SK-N-SH (cell line): ENCODE measurements at regions not wholly inside any gene's neighbourhood (a gene's known extent, or its start where the extent isn't known, plus 50 kb on each side); places are given as distances from the start of the nearest gene placed in this dataset.

ENCODE experiments used
- CTCF ChIA-PET: fragments of 300-600, 350-600 bp; formaldehyde crosslinking; extraction: SDS; loops from one replicate; lab custom pipeline; 2021; lab: Yijun Ruan, JAX
- POLR2A ChIA-PET: fragments of 350-600 bp; sonication (Branson Sonifier 250); formaldehyde crosslinking; extraction: SDS; loops from one replicate; lab custom pipeline; 2020; ENCODE audit warnings: antibody characterized with exemption, inconsistent platforms; lab: Yijun Ruan, JAX
- DNase-seq: peaks from one replicate; pipeline ENCODE4 v3.0.0; 2012
- H2AFZ ChIP-seq: fragments of 200-600 bp; sonication (generic); 2 replicates; pipeline ENCODE4 v1.8.1; 2016; ENCODE audit warnings: antibody characterized with exemption, mild to moderate bottlenecking, low read depth
- H3F3A ChIP-seq: fragments of 200-600 bp; sonication (generic); replicated peaks from 2 replicates; pipeline ENCODE3; 2016; ENCODE audit warnings: antibody characterized with exemption, mild to moderate bottlenecking; ENCODE audit not compliant: insufficient read depth
- H3K27ac ChIP-seq, 2 experiments: fragments of 200-500 bp in 1 of 2; fragments of 200-600 bp in 1 of 2; sonication (Bioruptor generic) in 1 of 2; sonication (generic), shearing (Covaris generic) in 1 of 2; 2 replicates each; pipeline versions ENCODE4 v1.5.1 to v1.6.1; 2014 to 2016; ENCODE audit warnings: low read depth in 2 of 2, inconsistent platforms in 1 of 2, low read length in 1 of 2, mild to moderate bottlenecking in 1 of 2, mixed read lengths in 1 of 2
- H3K27me3 ChIP-seq: fragments of 200-600 bp; sonication (generic), shearing (Covaris generic); 2 replicates; pipeline ENCODE4 v1.6.1; 2016; ENCODE audit warnings: mixed run types; ENCODE audit not compliant: insufficient read depth
- H3K36me3 ChIP-seq, 2 experiments: fragments of 200-500 bp in 1 of 2; fragments of 200-600 bp in 1 of 2; sonication (Bioruptor generic) in 1 of 2; sonication (generic) in 1 of 2; replicated peaks in 1 of 2; 2 replicates each; pipeline versions ENCODE3 to v1.5.1; 2014 to 2016; ENCODE audit warnings: low read length in 1 of 2, mild to moderate bottlenecking in 1 of 2; ENCODE audit not compliant: insufficient read depth in 2 of 2, control insufficient read depth in 1 of 2
- H3K4me1 ChIP-seq, 2 experiments: fragments of 200-500 bp in 1 of 2; fragments of 200-600 bp in 1 of 2; sonication (Bioruptor generic) in 1 of 2; sonication (generic), shearing (Covaris generic) in 1 of 2; 2 replicates each; pipeline versions ENCODE4 v1.5.1 to v1.6.1; 2014 to 2016; ENCODE audit warnings: low read depth in 1 of 2, low read length in 1 of 2, mixed run types in 1 of 2; ENCODE audit not compliant: insufficient read depth in 2 of 2, control insufficient read depth in 1 of 2
- H3K4me2 ChIP-seq: fragments of 200-600 bp; sonication (generic), shearing (Covaris generic); 2 replicates; pipeline ENCODE4 v1.6.1; 2017; ENCODE audit warnings: mixed run types
- H3K4me3 ChIP-seq, 2 experiments: fragments of 200-500 bp in 1 of 2; fragments of 200-600 bp in 1 of 2; sonication (Bioruptor generic) in 1 of 2; sonication (generic), shearing (Covaris generic) in 1 of 2; 2 replicates each; pipeline versions ENCODE4 v1.5.1 to v1.8.1; 2014 to 2016; ENCODE audit warnings: low read depth in 2 of 2, inconsistent platforms in 1 of 2, low read length in 1 of 2, mild to moderate bottlenecking in 1 of 2, mixed read lengths in 1 of 2, moderate library complexity in 1 of 2
- H3K79me2 ChIP-seq: fragments of 200-600 bp; sonication (generic); 2 replicates; pipeline ENCODE4 v1.8.1; 2017; ENCODE audit warnings: mild to moderate bottlenecking; ENCODE audit not compliant: insufficient read depth
- H3K9ac ChIP-seq: fragments of 200-600 bp; sonication (generic); 2 replicates; pipeline ENCODE4 v1.6.1; 2017; ENCODE audit warnings: mixed run types
- H3K9me2 ChIP-seq: fragments of 200-600 bp; sonication (generic); 2 replicates; pipeline ENCODE4 v1.6.1; 2017; ENCODE audit warnings: mixed run types
- H3K9me3 ChIP-seq: fragments of 200-600 bp; sonication (generic); 2 replicates; pipeline ENCODE4 v1.6.1; 2017; ENCODE audit warnings: mixed run types, mild to moderate bottlenecking, moderate library complexity
- H4K20me1 ChIP-seq: fragments of 200-600 bp; sonication (generic); 2 replicates; pipeline ENCODE4 v1.6.1; 2017; ENCODE audit warnings: mild to moderate bottlenecking, mixed run types; ENCODE audit not compliant: insufficient read depth
- EZH2phosphoT487 ChIP-seq: fragments of 200-600 bp; sonication (generic); IDR thresholded peaks from 2 replicates; pipeline ENCODE4 v1.6.1; 2017; ENCODE audit warnings: low read depth, mixed run types, mild to moderate bottlenecking, antibody characterized with exemption, moderate library complexity, borderline replicate concordance
- FOXJ3 ChIP-seq: sonication (generic); formaldehyde crosslinking; IDR thresholded peaks from 2 replicates; pipeline ENCODE4 v1.5.1; 2020; ENCODE audit warnings: mild to moderate bottlenecking, missing genetic modification reagents
- FOXM1 ChIP-seq: IDR thresholded peaks from 2 replicates; pipeline ENCODE4 v1.4.0; 2012; ENCODE audit warnings: low read depth, mild to moderate bottlenecking
- GABPA ChIP-seq: IDR thresholded peaks from 2 replicates; pipeline ENCODE4 v1.4.0; 2012; ENCODE audit warnings: low read depth, mild to moderate bottlenecking
- JUND ChIP-seq: IDR thresholded peaks from 2 replicates; pipeline ENCODE4 v1.4.0; 2012
- MAX ChIP-seq: IDR thresholded peaks from 2 replicates; pipeline ENCODE4 v1.4.0; 2012; ENCODE audit warnings: low read depth
- MEF2A ChIP-seq: IDR thresholded peaks from 2 replicates; pipeline ENCODE4 v1.4.0; 2012; ENCODE audit warnings: low read depth, borderline replicate concordance
- MXI1 ChIP-seq: IDR thresholded peaks from 2 replicates; pipeline ENCODE4 v1.6.1; 2012; ENCODE audit warnings: mild to moderate bottlenecking, low read depth, low read length, improper control_type of control experiment
- NRF1 ChIP-seq: IDR thresholded peaks from 2 replicates; pipeline ENCODE4 v1.6.1; 2012; ENCODE audit warnings: low read depth, mild to moderate bottlenecking, low read length
- POLR2AphosphoS5 ChIP-seq: IDR thresholded peaks from 2 replicates; pipeline ENCODE4 v1.6.1; 2012; ENCODE audit warnings: low read depth, low read length
- REST ChIP-seq: IDR thresholded peaks from 2 replicates; pipeline ENCODE4 v1.6.1; 2012; ENCODE audit warnings: mild to moderate bottlenecking, low read depth, low read length, moderate library complexity
- RFX5 ChIP-seq: IDR thresholded peaks from 2 replicates; pipeline ENCODE4 v1.6.1; 2012; ENCODE audit warnings: mild to moderate bottlenecking, improper control_type of control experiment, low read length
- SIN3A ChIP-seq: IDR thresholded peaks from 2 replicates; pipeline ENCODE4 v1.6.1; 2012; ENCODE audit warnings: low read depth, mild to moderate bottlenecking, low read length, moderate library complexity, borderline replicate concordance
- SMC3 ChIP-seq: IDR thresholded peaks from 2 replicates; pipeline ENCODE4 v1.6.1; 2012; ENCODE audit warnings: low read depth, low read length, improper control_type of control experiment
- TAF1 ChIP-seq: IDR thresholded peaks from 2 replicates; pipeline ENCODE4 v1.6.1; 2012; ENCODE audit warnings: low read depth, mild to moderate bottlenecking, low read length, moderate library complexity, borderline replicate concordance
- TCF12 ChIP-seq: IDR thresholded peaks from 2 replicates; pipeline ENCODE4 v1.4.0; 2012
- YY1 ChIP-seq: IDR thresholded peaks from 2 replicates; pipeline ENCODE4 v1.4.0; 2012; ENCODE audit warnings: low read depth, mild to moderate bottlenecking
- WGBS: methylation state at CpG from one replicate; pipeline ENCODE4 v1.1.6; 2017; ENCODE audit warnings: low lambda C conversion rate; 5-methylcytosine and 5-hydroxymethylcytosine counted together
- TF ChIP-seq, protein P1 (sequence below): fragments of 150-350 bp; IDR thresholded peaks from 2 replicates; pipeline ENCODE4 v1.6.1; 2016; ENCODE audit warnings: mild to moderate bottlenecking, low read depth, low read length
- TF ChIP-seq, protein P2 (sequence below): IDR thresholded peaks from 2 replicates; pipeline ENCODE4 v1.4.0; 2012; ENCODE audit warnings: low read depth, borderline replicate concordance
- TF ChIP-seq, protein P3 (sequence below): fragments of 200-600 bp; sonication (generic); IDR thresholded peaks from 2 replicates; pipeline ENCODE4 v1.6.1; 2017; ENCODE audit warnings: antibody characterized with exemption, mild to moderate bottlenecking, moderate library complexity

DNA sequence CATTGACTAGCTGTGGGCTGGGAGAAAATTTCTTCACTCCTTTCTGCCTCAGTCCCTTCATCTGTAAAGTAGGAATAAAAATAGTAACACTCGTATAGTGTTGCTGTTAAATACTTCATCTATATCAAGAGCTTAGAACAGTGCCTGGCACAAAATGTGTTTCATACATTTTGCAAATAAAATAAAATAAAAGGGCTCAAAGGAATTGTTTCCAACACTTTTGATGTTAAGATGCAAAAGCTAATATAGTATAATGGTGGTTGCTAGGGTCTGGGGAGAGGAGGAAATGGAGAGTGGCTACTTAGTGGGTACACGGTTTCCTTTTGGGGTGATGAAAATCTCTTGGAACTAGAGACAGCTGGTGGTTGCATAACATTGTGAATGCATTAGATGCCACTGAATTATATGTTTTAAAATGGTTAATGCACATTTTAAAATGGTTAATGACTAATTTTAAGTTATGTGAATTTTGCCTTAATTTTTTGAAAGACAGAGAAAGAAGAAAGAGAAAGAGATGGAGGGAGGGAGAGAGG, 542.1 kb upstream of the ID2 start:
- peaks cover 4% of the 10 kb centered on the region for H3F3A ChIP-seq
- H3K27me3 ChIP-seq = no peaks in the 10 kb centered on the region
- no peak for DNase-seq
- H3K4me2 ChIP-seq = no peak overlapping the region
- no peaks in the 10 kb centered on the region for H4K20me1 ChIP-seq
- 77% methylated on average over 2 of the region's 2 CpGs for WGBS
- no peak overlapping the region for H3K9ac ChIP-seq
- H2AFZ ChIP-seq = no peak overlapping the region
- ChIA-PET CTCF (interaction anchor here (1.0 kb wide), 1 partner anchor 15 kb away, joined by 3 read pairs; no protein-coding TSS in a partner anchor), POLR2A (no interaction called here)
- H3K36me3 ChIP-seq = no peaks in the 10 kb centered on the region
- no peak for TF ChIP-seq YY1
- TF ChIP-seq MXI1 = no peak
- TF ChIP-seq REST = no peak
- no peak for TF ChIP-seq FOXJ3 (CRISPR knock-in tag)
- TF ChIP-seq, protein P1, sequence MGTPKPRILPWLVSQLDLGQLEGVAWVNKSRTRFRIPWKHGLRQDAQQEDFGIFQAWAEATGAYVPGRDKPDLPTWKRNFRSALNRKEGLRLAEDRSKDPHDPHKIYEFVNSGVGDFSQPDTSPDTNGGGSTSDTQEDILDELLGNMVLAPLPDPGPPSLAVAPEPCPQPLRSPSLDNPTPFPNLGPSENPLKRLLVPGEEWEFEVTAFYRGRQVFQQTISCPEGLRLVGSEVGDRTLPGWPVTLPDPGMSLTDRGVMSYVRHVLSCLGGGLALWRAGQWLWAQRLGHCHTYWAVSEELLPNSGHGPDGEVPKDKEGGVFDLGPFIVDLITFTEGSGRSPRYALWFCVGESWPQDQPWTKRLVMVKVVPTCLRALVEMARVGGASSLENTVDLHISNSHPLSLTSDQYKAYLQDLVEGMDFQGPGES = no peak
- TF ChIP-seq TAF1 = no peak
- no peak for TF ChIP-seq JUND
- no peak for TF ChIP-seq MAX
- TF ChIP-seq RFX5 = no peak
- no peak for TF ChIP-seq EZH2phosphoT487
- no peak for TF ChIP-seq NRF1
- TF ChIP-seq, protein P2, sequence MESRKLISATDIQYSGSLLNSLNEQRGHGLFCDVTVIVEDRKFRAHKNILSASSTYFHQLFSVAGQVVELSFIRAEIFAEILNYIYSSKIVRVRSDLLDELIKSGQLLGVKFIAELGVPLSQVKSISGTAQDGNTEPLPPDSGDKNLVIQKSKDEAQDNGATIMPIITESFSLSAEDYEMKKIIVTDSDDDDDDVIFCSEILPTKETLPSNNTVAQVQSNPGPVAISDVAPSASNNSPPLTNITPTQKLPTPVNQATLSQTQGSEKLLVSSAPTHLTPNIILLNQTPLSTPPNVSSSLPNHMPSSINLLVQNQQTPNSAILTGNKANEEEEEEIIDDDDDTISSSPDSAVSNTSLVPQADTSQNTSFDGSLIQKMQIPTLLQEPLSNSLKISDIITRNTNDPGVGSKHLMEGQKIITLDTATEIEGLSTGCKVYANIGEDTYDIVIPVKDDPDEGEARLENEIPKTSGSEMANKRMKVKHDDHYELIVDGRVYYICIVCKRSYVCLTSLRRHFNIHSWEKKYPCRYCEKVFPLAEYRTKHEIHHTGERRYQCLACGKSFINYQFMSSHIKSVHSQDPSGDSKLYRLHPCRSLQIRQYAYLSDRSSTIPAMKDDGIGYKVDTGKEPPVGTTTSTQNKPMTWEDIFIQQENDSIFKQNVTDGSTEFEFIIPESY = no peak
- no peak for TF ChIP-seq TCF12
- TF ChIP-seq MEF2A = no peak
- TF ChIP-seq, protein P3, sequence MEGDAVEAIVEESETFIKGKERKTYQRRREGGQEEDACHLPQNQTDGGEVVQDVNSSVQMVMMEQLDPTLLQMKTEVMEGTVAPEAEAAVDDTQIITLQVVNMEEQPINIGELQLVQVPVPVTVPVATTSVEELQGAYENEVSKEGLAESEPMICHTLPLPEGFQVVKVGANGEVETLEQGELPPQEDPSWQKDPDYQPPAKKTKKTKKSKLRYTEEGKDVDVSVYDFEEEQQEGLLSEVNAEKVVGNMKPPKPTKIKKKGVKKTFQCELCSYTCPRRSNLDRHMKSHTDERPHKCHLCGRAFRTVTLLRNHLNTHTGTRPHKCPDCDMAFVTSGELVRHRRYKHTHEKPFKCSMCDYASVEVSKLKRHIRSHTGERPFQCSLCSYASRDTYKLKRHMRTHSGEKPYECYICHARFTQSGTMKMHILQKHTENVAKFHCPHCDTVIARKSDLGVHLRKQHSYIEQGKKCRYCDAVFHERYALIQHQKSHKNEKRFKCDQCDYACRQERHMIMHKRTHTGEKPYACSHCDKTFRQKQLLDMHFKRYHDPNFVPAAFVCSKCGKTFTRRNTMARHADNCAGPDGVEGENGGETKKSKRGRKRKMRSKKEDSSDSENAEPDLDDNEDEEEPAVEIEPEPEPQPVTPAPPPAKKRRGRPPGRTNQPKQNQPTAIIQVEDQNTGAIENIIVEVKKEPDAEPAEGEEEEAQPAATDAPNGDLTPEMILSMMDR = no peak
- TF ChIP-seq GABPA = no peak
- no peak for TF ChIP-seq SMC3
- no peak for TF ChIP-seq SIN3A
- no peak for TF ChIP-seq POLR2AphosphoS5
- no peak for TF ChIP-seq FOXM1
- no peak overlapping the region for H3K4me3 ChIP-seq
- H3K4me1 ChIP-seq = peaks cover 0 to 5% of the 10 kb centered on the region in 2 experiments; a peak in 1 of 4 replicates
- no peaks in the 10 kb centered on the region for H3K79me2 ChIP-seq
- H3K27ac ChIP-seq = no peak overlapping the region
- no peaks in the 10 kb centered on the region for H3K9me3 ChIP-seq
- H3K9me2 ChIP-seq = no peaks in the 10 kb centered on the region
